CD4-positive, alpha-beta T cell (primary cell): ENCODE measurements at regions not wholly inside any gene's neighbourhood (a gene's known extent, or its start where the extent isn't known, plus 50 kb on each side); places are given as distances from the start of the nearest gene placed in this dataset.
A peak's percentile ranks its signal among the peaks of the same experiment; 100 is the strongest.

Experiments used
- ATAC-seq: fragments of 200-7000 bp; cut with Tn5 transposase; one replicate; pipeline ENCODE4 v1.10.0; 2022; ENCODE audit warnings: mild to moderate bottlenecking; ENCODE audit not compliant: poor library complexity
- CTCF ChIA-PET: fragments of 350-600 bp; sonication (Branson Sonifier 250); formaldehyde crosslinking; loops from one replicate; lab custom pipeline; 2021; ENCODE audit warnings: antibody characterized with exemption, inconsistent platforms; lab: Charles Lee
- POLR2A ChIA-PET: fragments of 350-600 bp; sonication (Branson Sonifier 250); formaldehyde crosslinking; loops from one replicate; lab custom pipeline; 2021; ENCODE audit warnings: antibody characterized with exemption, inconsistent platforms; lab: Charles Lee
- DNase-seq, 14 experiments: peaks; one replicate each; pipeline ENCODE4 v3.0.0-alpha.2; 2013 to 2020; ENCODE audit warnings: mixed read lengths in 2 of 14
- H3K27ac ChIP-seq, 2 donors: one replicate each; pipeline versions ENCODE4 v1.5.1 to v1.7.0; 2013; ENCODE audit warnings: low read length in 2 of 2, low read depth in 1 of 2, mild to moderate bottlenecking in 1 of 2
- H3K27me3 ChIP-seq, 2 experiments: 1 replicate in 1 of 2; 2 replicates in 1 of 2; pipeline versions ENCODE4 v1.6.1 to v1.7.0; 2013; ENCODE audit warnings: low read length in 2 of 2, control low read depth in 1 of 2, mild to moderate bottlenecking in 1 of 2, moderate library complexity in 1 of 2; ENCODE audit not compliant: insufficient read depth in 2 of 2, control insufficient read depth in 1 of 2
- H3K36me3 ChIP-seq: one replicate; pipeline ENCODE4 v1.6.1; 2013; ENCODE audit warnings: low read length, control low read depth; ENCODE audit not compliant: insufficient read depth
- H3K4me1 ChIP-seq: one replicate; pipeline ENCODE4 v1.6.1; 2013; ENCODE audit warnings: low read length, control low read depth; ENCODE audit not compliant: insufficient read depth
- H3K4me3 ChIP-seq: one replicate; pipeline ENCODE4 v1.5.1; 2013; ENCODE audit warnings: mild to moderate bottlenecking, low read length, moderate library complexity
- H3K9me3 ChIP-seq, 2 experiments: 1 replicate in 1 of 2; 2 replicates in 1 of 2; pipeline versions ENCODE4 v1.6.1 to v1.7.0; 2013; ENCODE audit warnings: low read length in 2 of 2, mild to moderate bottlenecking in 2 of 2, control low read depth in 1 of 2, moderate library complexity in 1 of 2; ENCODE audit not compliant: control insufficient read depth in 1 of 2, insufficient read depth in 1 of 2
- H3K27ac Mint-ChIP-seq: one replicate; pipeline ENCODE4 v1.8.0; 2020; ENCODE audit warnings: mixed read lengths
- H3K27me3 Mint-ChIP-seq: one replicate; pipeline ENCODE4 v1.8.0; 2021; ENCODE audit warnings: mixed read lengths
- H3K36me3 Mint-ChIP-seq: one replicate; pipeline ENCODE4 v1.8.0; 2021; ENCODE audit warnings: low read depth, mixed read lengths
- H3K4me1 Mint-ChIP-seq: one replicate; pipeline ENCODE4 v1.8.0; 2021; ENCODE audit warnings: low read depth, mixed read lengths
- H3K4me3 Mint-ChIP-seq: one replicate; pipeline ENCODE4 v1.8.0; 2020; ENCODE audit warnings: mild to moderate bottlenecking, mixed read lengths
- H3K9me3 Mint-ChIP-seq: one replicate; pipeline ENCODE4 v1.8.0; 2020; ENCODE audit warnings: mixed read lengths
- intact Hi-C, 2 experiments: fragments of 100-400 bp; cut with DNase I in 1 of 2; cut with micrococcal nuclease in 1 of 2; formaldehyde crosslinking; loops; one replicate each; pipeline versions ENCODE4 v1.15.1 to v1.9.0; 2023 to 2025; cut with DNase I, micrococcal nuclease
- TF ChIP-seq, protein P1 (sequence below): fragments of 200-600 bp; IDR thresholded peaks from one replicate; pipeline ENCODE4 v1.8.0; 2022; ENCODE audit warnings: antibody characterized with exemption, mild to moderate bottlenecking

DNA sequence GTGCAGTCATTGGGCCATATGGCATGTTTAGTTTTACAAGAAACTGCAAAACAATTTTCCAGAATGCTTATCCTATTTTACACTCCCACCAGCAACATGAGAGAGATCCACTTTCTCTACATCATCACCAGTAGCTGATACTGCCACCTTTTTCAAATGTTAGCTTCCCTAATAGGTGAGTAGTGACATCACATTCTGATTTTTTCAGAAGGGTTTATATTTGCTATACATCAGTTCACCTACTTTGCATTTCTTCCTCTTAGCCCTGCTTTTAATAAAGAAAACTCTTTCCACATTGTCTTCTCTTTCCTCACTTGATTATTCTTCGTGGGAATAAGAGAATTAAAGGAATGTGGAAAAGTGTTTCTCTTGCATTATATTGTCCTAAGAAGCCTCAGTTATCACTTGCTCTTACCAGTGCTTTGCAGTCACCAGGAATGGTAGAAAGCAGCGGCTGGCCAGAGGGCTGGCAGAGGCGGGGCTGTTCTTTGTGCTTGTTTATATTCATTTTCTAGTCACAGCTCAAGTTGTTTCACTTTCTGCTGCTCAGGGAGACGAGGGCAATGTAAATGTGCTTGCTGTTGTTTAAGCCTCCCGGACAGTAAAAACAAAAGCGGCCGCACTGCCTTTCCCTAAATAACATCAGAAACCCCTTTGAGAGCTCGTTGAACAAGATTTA, 164.8 kb downstream of the HSD17B3 start:
- Histone ChIP-seq H3K27ac (no peak overlapping the region), H3K36me3 (no peaks in the 10 kb centered on the region), H3K9me3 (peaks cover 6 to 14% of the 10 kb centered on the region in 2 experiments), H3K4me3 (no peak overlapping the region), H3K27me3 (no peaks in the 10 kb centered on the region), H3K4me1 (peaks cover 4% of the 10 kb centered on the region)
- Mint-ChIP-seq H3K4me1 (peaks cover 5% of the 10 kb centered on the region), H3K27ac (no peak overlapping the region), H3K9me3 (peaks cover 3% of the 10 kb centered on the region), H3K36me3 (no peaks in the 10 kb centered on the region), H3K27me3 (peaks cover 7% of the 10 kb centered on the region), H3K4me3 (no peak overlapping the region)
- ATAC-seq: no peak
- POLR2A ChIA-PET: no interaction called here
- TF ChIP-seq, protein P1, sequence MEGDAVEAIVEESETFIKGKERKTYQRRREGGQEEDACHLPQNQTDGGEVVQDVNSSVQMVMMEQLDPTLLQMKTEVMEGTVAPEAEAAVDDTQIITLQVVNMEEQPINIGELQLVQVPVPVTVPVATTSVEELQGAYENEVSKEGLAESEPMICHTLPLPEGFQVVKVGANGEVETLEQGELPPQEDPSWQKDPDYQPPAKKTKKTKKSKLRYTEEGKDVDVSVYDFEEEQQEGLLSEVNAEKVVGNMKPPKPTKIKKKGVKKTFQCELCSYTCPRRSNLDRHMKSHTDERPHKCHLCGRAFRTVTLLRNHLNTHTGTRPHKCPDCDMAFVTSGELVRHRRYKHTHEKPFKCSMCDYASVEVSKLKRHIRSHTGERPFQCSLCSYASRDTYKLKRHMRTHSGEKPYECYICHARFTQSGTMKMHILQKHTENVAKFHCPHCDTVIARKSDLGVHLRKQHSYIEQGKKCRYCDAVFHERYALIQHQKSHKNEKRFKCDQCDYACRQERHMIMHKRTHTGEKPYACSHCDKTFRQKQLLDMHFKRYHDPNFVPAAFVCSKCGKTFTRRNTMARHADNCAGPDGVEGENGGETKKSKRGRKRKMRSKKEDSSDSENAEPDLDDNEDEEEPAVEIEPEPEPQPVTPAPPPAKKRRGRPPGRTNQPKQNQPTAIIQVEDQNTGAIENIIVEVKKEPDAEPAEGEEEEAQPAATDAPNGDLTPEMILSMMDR: no peak
- peak in 2 of 14 experiments; percentile 11 to 32 for DNase-seq
- CTCF ChIA-PET: no interaction called here
- intact Hi-C loops: no loop called here

DNA sequence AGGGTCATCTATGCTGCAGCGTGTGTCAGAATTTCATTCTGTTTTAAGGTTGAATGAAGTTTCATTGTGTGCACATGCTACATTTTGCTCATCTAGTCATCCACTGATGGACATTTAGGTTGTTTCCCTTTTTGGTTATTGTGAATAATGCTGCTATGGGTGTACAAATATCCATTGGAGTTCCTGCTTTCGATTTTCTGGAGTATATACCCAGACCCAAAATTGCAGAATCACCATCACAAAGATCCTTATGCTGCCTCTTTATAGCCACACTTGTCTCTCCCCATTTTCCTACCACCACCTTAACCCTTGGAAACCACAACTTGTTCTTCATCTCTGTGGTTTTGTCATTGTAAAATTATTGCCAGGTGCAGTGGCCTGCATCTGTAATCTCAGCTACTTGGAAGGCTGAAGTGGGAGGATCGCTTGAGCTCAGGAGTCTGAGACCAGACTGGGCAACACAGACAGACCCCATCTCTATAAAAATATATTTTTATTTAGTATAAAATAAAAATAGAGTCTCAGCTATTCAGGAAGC, 166.2 kb downstream of the HSD17B3 start:
- Mint-ChIP-seq H3K9me3 (peaks cover 3% of the 10 kb centered on the region), H3K4me1 (peaks cover 5% of the 10 kb centered on the region), H3K36me3 (no peaks in the 10 kb centered on the region), H3K27me3 (no peaks in the 10 kb centered on the region), H3K4me3 (no peak overlapping the region), H3K27ac (no peak overlapping the region)
- ChIA-PET CTCF (no interaction called here), POLR2A (interaction anchor here (1.0 kb wide), 1 partner anchor 894 kb away, joined by 3 read pairs; no protein-coding TSS in a partner anchor)
- Histone ChIP-seq H3K4me1 (peaks cover 4% of the 10 kb centered on the region), H3K36me3 (no peaks in the 10 kb centered on the region), H3K4me3 (no peak overlapping the region), H3K9me3 (peaks cover 6 to 14% of the 10 kb centered on the region in 2 experiments), H3K27ac (no peak overlapping the region), H3K27me3 (no peaks in the 10 kb centered on the region)
- no peak for ATAC-seq
- intact Hi-C loops: no loop called here
- TF ChIP-seq, protein P1: no peak
- no peak for DNase-seq

DNA sequence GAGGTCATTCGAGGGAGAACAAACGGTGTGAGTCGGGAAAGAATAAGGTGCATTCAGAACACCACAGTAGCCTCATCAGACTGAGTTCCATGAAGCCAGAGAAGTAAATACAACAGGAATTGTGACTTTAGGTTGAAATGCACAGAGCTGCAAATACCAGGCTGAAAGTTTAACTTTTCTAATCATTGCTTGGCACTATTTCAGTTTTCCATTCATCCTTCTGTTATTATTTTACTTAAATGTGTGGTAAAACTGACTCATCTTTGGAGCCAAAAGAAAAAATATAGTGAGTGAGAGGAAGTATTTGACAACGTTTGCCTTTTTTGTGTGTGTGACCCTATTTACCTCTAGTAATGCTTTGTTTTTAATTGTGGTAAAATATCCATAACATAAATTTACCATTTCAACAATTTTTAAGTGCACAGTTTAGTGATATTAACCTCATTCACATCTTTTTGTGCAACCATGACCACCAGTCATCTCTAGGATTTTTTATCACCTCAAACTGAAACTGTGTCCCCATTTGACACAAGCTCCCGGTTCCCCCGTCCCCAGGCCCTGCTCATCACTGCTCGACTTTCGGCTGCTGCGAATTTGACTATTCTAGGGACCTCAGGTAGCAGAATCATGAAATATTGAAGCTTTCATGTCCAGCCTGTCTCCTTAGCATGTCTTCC, 166.8 kb downstream of the HSD17B3 start:
- ATAC-seq (no peak), DNase-seq (no peak)
- no peak overlapping the region for H3K4me3 ChIP-seq
- CTCF ChIA-PET: no interaction called here
- no peaks in the 10 kb centered on the region for H3K27me3 ChIP-seq
- H3K9me3 ChIP-seq: peaks cover 6 to 14% of the 10 kb centered on the region in 2 experiments
- no peaks in the 10 kb centered on the region for H3K36me3 ChIP-seq
- H3K27ac ChIP-seq: no peak overlapping the region
- Mint-ChIP-seq H3K36me3 (no peaks in the 10 kb centered on the region), H3K27me3 (no peaks in the 10 kb centered on the region), H3K4me1 (peaks cover 5% of the 10 kb centered on the region), H3K4me3 (no peak overlapping the region), H3K9me3 (peaks cover 3% of the 10 kb centered on the region), H3K27ac (no peak overlapping the region)
- TF ChIP-seq, protein P1: no peak
- intact Hi-C loops: no loop called here
- H3K4me1 ChIP-seq: peaks cover 4% of the 10 kb centered on the region
- POLR2A ChIA-PET: interaction anchor here (1.0 kb wide), 1 partner anchor 894 kb away, joined by 3 read pairs; no protein-coding TSS in a partner anchor
